HCT116 (cell line): ENCODE measurements at regions not wholly inside any gene's neighbourhood (a gene's known extent, or its start where the extent isn't known, plus 50 kb on each side); places are given as distances from the start of the nearest gene placed in this dataset.

Experiments used
- ATAC-seq: fragments of 200-7000 bp; cut with Tn5 transposase; 2 replicates; pipeline ENCODE4 v1.9.1; 2020; ENCODE audit warnings: mild to moderate bottlenecking, moderate library complexity
- BruUV-seq: library from RNA; stranded (reverse); fragments of 400-500 nt; replicated peaks from 2 replicates; lab custom pipeline; 2021; lab: Mats Ljungman, UMichigan
- CTCF ChIA-PET: fragments of 300-600 bp; sonication (Branson Sonifier 250); formaldehyde crosslinking; loops from one replicate; lab custom pipeline; 2021; ENCODE audit warnings: antibody characterized with exemption; lab: Charles Lee
- POLR2A ChIA-PET: fragments of 300-600, 350-600 bp; sonication (Branson Sonifier 250); formaldehyde crosslinking; loops from one replicate; lab custom pipeline; 2021; ENCODE audit warnings: antibody characterized with exemption; lab: Charles Lee
- RAD21 ChIA-PET, 2 experiments: fragments of 300-600 bp; sonication (Branson Sonifier 250); formaldehyde crosslinking; loops; one replicate each; lab custom pipeline; 2023; ENCODE audit warnings: low total read pairs in 2 of 2; ENCODE audit not compliant: uncharacterized antibody in 2 of 2, unreplicated experiment in 2 of 2, low non-redundant PET in 1 of 2; lab: Charles Lee
- DNase-seq: peaks from one replicate; pipeline ENCODE4 v3.0.0-alpha.2; 2010; ENCODE audit warnings: low read depth, low spot score
- H2AFZ ChIP-seq: fragments of 200-600 bp; shearing (Covaris generic), sonication (generic); 2 replicates; pipeline ENCODE4 v1.6.1; 2017; ENCODE audit warnings: low read depth, mixed run types, mixed read lengths, antibody characterized with exemption, low read length; ENCODE audit not compliant: poor library complexity, severe bottlenecking
- H3K27ac ChIP-seq: 2 replicates; pipeline ENCODE4 v1.5.1; 2012; ENCODE audit warnings: low read depth, low read length
- H3K27me3 ChIP-seq: fragments of 200-600 bp; sonication (generic); 2 replicates; pipeline ENCODE4 v1.6.1; 2016; ENCODE audit warnings: mixed run types, low read length, mixed read lengths; ENCODE audit not compliant: insufficient read depth
- H3K36me3 ChIP-seq, 2 experiments: fragments of 200-500 bp in 1 of 2; fragments of 200-600 bp in 1 of 2; sonication (Bioruptor generic) in 1 of 2; sonication (generic) in 1 of 2; 2 replicates each; pipeline versions ENCODE4 v1.5.1 to v1.6.1; 2014 to 2016; ENCODE audit warnings: low read length in 2 of 2, inconsistent platforms in 1 of 2, mixed read lengths in 1 of 2, mixed run types in 1 of 2; ENCODE audit not compliant: insufficient read depth in 2 of 2, control insufficient read depth in 1 of 2
- H3K4me1 ChIP-seq, 2 experiments: fragments of 200-600 bp in 1 of 2; sonication (generic) in 1 of 2; 2 replicates each; pipeline versions ENCODE4 v1.5.1 to v1.6.1; 2012 to 2017; ENCODE audit warnings: low read length in 2 of 2, inconsistent platforms in 1 of 2, mild to moderate bottlenecking in 1 of 2, mixed read lengths in 1 of 2, mixed run types in 1 of 2, moderate library complexity in 1 of 2; ENCODE audit not compliant: insufficient read depth in 2 of 2, control insufficient read depth in 1 of 2
- H3K4me2 ChIP-seq: fragments of 200-600 bp; sonication (generic); 2 replicates; pipeline ENCODE4 v1.6.1; 2017; ENCODE audit warnings: mixed run types, low read length, mixed read lengths
- H3K4me3 ChIP-seq, 2 experiments: fragments of 200-600 bp in 1 of 2; sonication (generic) in 1 of 2; replicated peaks in 1 of 2; 2 replicates each; pipeline ENCODE4 v1.5.1; 2011 to 2016; ENCODE audit warnings: low read length in 2 of 2, control low read depth in 1 of 2, low read depth in 1 of 2, mild to moderate bottlenecking in 1 of 2, mixed read lengths in 1 of 2, mixed run types in 1 of 2
- H3K79me2 ChIP-seq: fragments of 200-600 bp; sonication (generic); 2 replicates; pipeline ENCODE4 v1.6.1; 2017; ENCODE audit warnings: mild to moderate bottlenecking, mixed run types, low read length, moderate library complexity, mixed read lengths; ENCODE audit not compliant: insufficient read depth
- H3K9ac ChIP-seq: fragments of 200-600 bp; sonication (generic); 2 replicates; pipeline ENCODE4 v1.6.1; 2016; ENCODE audit warnings: low read length, mixed read lengths
- H3K9me2 ChIP-seq: fragments of 200-600 bp; sonication (generic), shearing (Covaris generic); 2 replicates; pipeline ENCODE4 v1.6.1; 2017; ENCODE audit warnings: mixed run types, mild to moderate bottlenecking, moderate library complexity; ENCODE audit not compliant: insufficient read depth
- H3K9me3 ChIP-seq, 2 experiments: fragments of 200-500 bp in 1 of 2; fragments of 200-600 bp in 1 of 2; sonication (Bioruptor generic) in 1 of 2; sonication (generic) in 1 of 2; 2 replicates each; pipeline ENCODE4 v1.6.1; 2014 to 2017; ENCODE audit warnings: low read length in 2 of 2, mixed read lengths in 2 of 2, inconsistent platforms in 1 of 2, low read depth in 1 of 2, mild to moderate bottlenecking in 1 of 2, mixed run types in 1 of 2, moderate library complexity in 1 of 2; ENCODE audit not compliant: control insufficient read depth in 1 of 2, insufficient read depth in 1 of 2
- H4K20me1 ChIP-seq: fragments of 200-600 bp; sonication (generic), shearing (Covaris generic); 2 replicates; pipeline ENCODE4 v1.6.1; 2017; ENCODE audit warnings: mixed run types, mild to moderate bottlenecking, moderate library complexity; ENCODE audit not compliant: insufficient read depth
- EGR1 ChIP-seq: IDR thresholded peaks from 2 replicates; pipeline ENCODE4 v1.6.1; 2012; ENCODE audit warnings: low read depth
- EZH2 ChIP-seq: fragments of 200-600 bp; sonication (generic); IDR thresholded peaks from 2 replicates; pipeline ENCODE4 v1.6.1; 2017; ENCODE audit warnings: antibody characterized with exemption, mixed run types
- EZH2phosphoT487 ChIP-seq: fragments of 200-600 bp; IDR thresholded peaks from 2 replicates; pipeline ENCODE4 v1.6.1; 2018; ENCODE audit warnings: antibody characterized with exemption, borderline replicate concordance
- FOSL1 ChIP-seq: IDR thresholded peaks from 2 replicates; pipeline ENCODE4 v1.6.1; 2012; ENCODE audit warnings: low read depth
- JUND ChIP-seq: IDR thresholded peaks from 2 replicates; pipeline ENCODE4 v1.6.1; 2012
- POLR2A ChIP-seq: IDR thresholded peaks from 2 replicates; pipeline ENCODE4 v1.7.0; 2011; ENCODE audit warnings: borderline replicate concordance; ENCODE audit not compliant: insufficient read depth, insufficient read length; ENCODE audit errors: extremely low read depth
- POLR2AphosphoS5 ChIP-seq: IDR thresholded peaks from 2 replicates; pipeline ENCODE4 v1.6.1; 2011; ENCODE audit warnings: mild to moderate bottlenecking, low read depth, low read length, moderate library complexity
- RAD21 ChIP-seq: IDR thresholded peaks from 2 replicates; pipeline ENCODE4 v1.6.1; 2012; ENCODE audit warnings: low read depth, mild to moderate bottlenecking
- SIN3A ChIP-seq: IDR thresholded peaks from 2 replicates; pipeline ENCODE4 v1.6.1; 2012; ENCODE audit warnings: low read depth
- SP1 ChIP-seq: IDR thresholded peaks from 2 replicates; pipeline ENCODE4 v1.6.1; 2012; ENCODE audit warnings: low read depth
- TCF7L2 ChIP-seq: IDR thresholded peaks from 2 replicates; pipeline ENCODE4 v1.7.0; 2011; ENCODE audit warnings: borderline replicate concordance, inconsistent platforms; ENCODE audit not compliant: insufficient read depth, insufficient read length; ENCODE audit errors: extremely low read depth
- YY1 ChIP-seq: IDR thresholded peaks from 2 replicates; pipeline ENCODE4 v1.6.1; 2011; ENCODE audit warnings: low read length, low read depth, moderate library complexity, mild to moderate bottlenecking; ENCODE audit not compliant: insufficient replicate concordance; ENCODE audit errors: extremely low read depth
- ZFX ChIP-seq: fragments of 450-650 bp; IDR thresholded peaks from 2 replicates; pipeline ENCODE4 v1.6.1; 2017
- ZNF274 ChIP-seq: fragments of 200-500 bp; sonication (Bioruptor generic); IDR thresholded peaks from 2 replicates; pipeline ENCODE4 v1.6.1; 2014; ENCODE audit warnings: mild to moderate bottlenecking, low read depth, low read length, inconsistent platforms
- intact Hi-C: fragments of 100-400 bp; cut with micrococcal nuclease; formaldehyde crosslinking; loops from 2 replicates; pipeline ENCODE4 v1.10.0; 2022
- TF ChIP-seq, protein P1 (sequence below): IDR thresholded peaks from 2 replicates; pipeline ENCODE4 v1.6.1; 2012; ENCODE audit warnings: low read depth
- TF ChIP-seq, protein P2 (sequence below): IDR thresholded peaks from 2 replicates; pipeline ENCODE4 v1.6.1; 2012

- ChIA-PET RAD21 (no interaction called here), POLR2A (no interaction called here)
- Histone ChIP-seq H3K36me3 (no peaks in the 10 kb centered on the region), H3K9ac (no peak overlapping the region), H3K9me3 (no peaks in the 10 kb centered on the region), H4K20me1 (no peaks in the 10 kb centered on the region), H3K4me1 (no peaks in the 10 kb centered on the region), H3K4me3 (no peak overlapping the region), H2AFZ (no peak overlapping the region), H3K27ac (no peak overlapping the region), H3K9me2 (no peaks in the 10 kb centered on the region), H3K79me2 (no peaks in the 10 kb centered on the region), H3K4me2 (no peak overlapping the region)
- intact Hi-C loops: no loop called here
- BruUV-seq: no TSS peak
- DNase-seq: no peak
- no peak for ATAC-seq
- no peak for TF ChIP-seq SP1
- TF ChIP-seq, all 23 proteins: peak for 0
- no peaks in the 10 kb centered on the region for H3K27me3 ChIP-seq
- CTCF ChIA-PET: no interaction called here
Observed at GRCh38 chr6:22026164-22026678, 270.6 kb downstream of the PRL start.

DNA sequence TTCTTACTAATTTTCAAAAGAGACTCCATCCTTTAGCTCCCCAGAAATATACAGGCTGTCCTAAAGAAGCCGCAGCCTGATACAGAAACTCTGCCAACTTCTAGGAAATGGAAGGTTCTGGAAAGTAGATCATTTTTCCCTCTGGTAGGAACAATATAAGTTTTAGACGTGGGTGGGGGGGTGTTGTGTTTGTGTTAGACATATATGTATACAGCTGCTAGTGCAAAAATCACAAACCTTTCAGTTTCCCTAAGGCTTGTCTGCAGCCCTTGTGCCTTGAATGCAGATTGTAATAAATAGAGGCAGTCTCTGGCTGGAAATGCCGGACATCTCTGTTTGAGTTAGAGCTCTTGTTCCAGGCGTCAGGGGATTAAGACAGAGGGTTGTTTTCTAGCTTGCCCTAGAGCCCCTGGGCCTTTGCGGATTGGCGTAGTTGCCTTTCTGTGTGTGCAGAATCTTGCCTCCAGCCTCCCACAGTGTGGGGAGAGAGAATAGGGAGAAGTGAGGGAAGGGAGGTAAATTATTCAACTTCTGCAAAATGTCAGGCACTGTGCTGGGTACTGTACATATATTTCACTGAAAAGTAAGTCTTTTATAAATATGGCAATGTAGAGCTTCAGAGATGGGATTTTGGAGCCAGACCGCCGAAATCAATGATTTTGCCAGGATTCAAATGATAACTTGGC lies 269.7 kb downstream of the PRL start:
- H2AFZ ChIP-seq: no peak overlapping the region
- BruUV-seq: no TSS peak
- no peak overlapping the region for H3K27ac ChIP-seq
- H3K9me3 ChIP-seq: no peaks in the 10 kb centered on the region
- ChIA-PET CTCF (no interaction called here), RAD21 (no interaction called here), POLR2A (no interaction called here)
- H3K36me3 ChIP-seq: no peaks in the 10 kb centered on the region
- H4K20me1 ChIP-seq: no peaks in the 10 kb centered on the region
- H3K79me2 ChIP-seq: no peaks in the 10 kb centered on the region
- H3K4me3 ChIP-seq: no peak overlapping the region
- H3K9ac ChIP-seq: no peak overlapping the region
- TF ChIP-seq EGR1 (no peak), EZH2 (no peak), EZH2phosphoT487 (no peak), YY1 (no peak), ZNF274 (no peak), RAD21 (no peak), FOSL1 (no peak), ZFX (no peak), POLR2A (no peak), JUND (no peak), POLR2AphosphoS5 (no peak), SIN3A (no peak), TCF7L2 (no peak)
- TF ChIP-seq, protein P1, sequence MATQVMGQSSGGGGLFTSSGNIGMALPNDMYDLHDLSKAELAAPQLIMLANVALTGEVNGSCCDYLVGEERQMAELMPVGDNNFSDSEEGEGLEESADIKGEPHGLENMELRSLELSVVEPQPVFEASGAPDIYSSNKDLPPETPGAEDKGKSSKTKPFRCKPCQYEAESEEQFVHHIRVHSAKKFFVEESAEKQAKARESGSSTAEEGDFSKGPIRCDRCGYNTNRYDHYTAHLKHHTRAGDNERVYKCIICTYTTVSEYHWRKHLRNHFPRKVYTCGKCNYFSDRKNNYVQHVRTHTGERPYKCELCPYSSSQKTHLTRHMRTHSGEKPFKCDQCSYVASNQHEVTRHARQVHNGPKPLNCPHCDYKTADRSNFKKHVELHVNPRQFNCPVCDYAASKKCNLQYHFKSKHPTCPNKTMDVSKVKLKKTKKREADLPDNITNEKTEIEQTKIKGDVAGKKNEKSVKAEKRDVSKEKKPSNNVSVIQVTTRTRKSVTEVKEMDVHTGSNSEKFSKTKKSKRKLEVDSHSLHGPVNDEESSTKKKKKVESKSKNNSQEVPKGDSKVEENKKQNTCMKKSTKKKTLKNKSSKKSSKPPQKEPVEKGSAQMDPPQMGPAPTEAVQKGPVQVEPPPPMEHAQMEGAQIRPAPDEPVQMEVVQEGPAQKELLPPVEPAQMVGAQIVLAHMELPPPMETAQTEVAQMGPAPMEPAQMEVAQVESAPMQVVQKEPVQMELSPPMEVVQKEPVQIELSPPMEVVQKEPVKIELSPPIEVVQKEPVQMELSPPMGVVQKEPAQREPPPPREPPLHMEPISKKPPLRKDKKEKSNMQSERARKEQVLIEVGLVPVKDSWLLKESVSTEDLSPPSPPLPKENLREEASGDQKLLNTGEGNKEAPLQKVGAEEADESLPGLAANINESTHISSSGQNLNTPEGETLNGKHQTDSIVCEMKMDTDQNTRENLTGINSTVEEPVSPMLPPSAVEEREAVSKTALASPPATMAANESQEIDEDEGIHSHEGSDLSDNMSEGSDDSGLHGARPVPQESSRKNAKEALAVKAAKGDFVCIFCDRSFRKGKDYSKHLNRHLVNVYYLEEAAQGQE: no peak
- TF ChIP-seq, protein P2, sequence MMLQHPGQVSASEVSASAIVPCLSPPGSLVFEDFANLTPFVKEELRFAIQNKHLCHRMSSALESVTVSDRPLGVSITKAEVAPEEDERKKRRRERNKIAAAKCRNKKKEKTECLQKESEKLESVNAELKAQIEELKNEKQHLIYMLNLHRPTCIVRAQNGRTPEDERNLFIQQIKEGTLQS: no peak
- DNase-seq (no peak), ATAC-seq (no peak)
- H3K4me2 ChIP-seq: no peak overlapping the region
- intact Hi-C loops: no loop called here
- no peaks in the 10 kb centered on the region for H3K27me3 ChIP-seq
- no peaks in the 10 kb centered on the region for H3K9me2 ChIP-seq
- no peaks in the 10 kb centered on the region for H3K4me1 ChIP-seq
